Endodermal cell (in vitro differentiated cells): ENCODE measurements at regions not wholly inside any gene's neighbourhood (a gene's known extent, or its start where the extent isn't known, plus 50 kb on each side); places are given as distances from the start of the nearest gene placed in this dataset.

ENCODE experiments used
- DNase-seq: peaks from one replicate; pipeline ENCODE4 v3.0.0-alpha.2; 2017
- H3K27ac ChIP-seq: 2 replicates; pipeline ENCODE4 v1.5.1; 2013; ENCODE audit warnings: mild to moderate bottlenecking, low read depth, low read length, moderate library complexity
- H3K27me3 ChIP-seq: 2 replicates; pipeline ENCODE4 v1.6.1; 2013; ENCODE audit warnings: mild to moderate bottlenecking, low read length, moderate library complexity; ENCODE audit not compliant: insufficient read depth, control insufficient read depth, poor library complexity, severe bottlenecking
- H3K36me3 ChIP-seq: 2 replicates; pipeline ENCODE4 v1.7.0; 2013; ENCODE audit warnings: mild to moderate bottlenecking, low read length, moderate library complexity; ENCODE audit not compliant: control insufficient read depth, insufficient read depth
- H3K4me1 ChIP-seq: one replicate; pipeline ENCODE4 v1.7.0; 2013; ENCODE audit warnings: low read length; ENCODE audit not compliant: control insufficient read depth, insufficient read depth
- H3K4me3 ChIP-seq: 2 replicates; pipeline ENCODE4 v1.5.1; 2013; ENCODE audit warnings: mild to moderate bottlenecking, low read length, moderate library complexity
- H3K9ac ChIP-seq: 2 replicates; pipeline ENCODE4 v1.6.1; 2013; ENCODE audit warnings: mild to moderate bottlenecking, low read length, moderate library complexity; ENCODE audit not compliant: poor library complexity, severe bottlenecking; ENCODE audit errors: extremely low read depth
- H3K9me3 ChIP-seq: 2 replicates; pipeline ENCODE4 v1.6.1; 2013; ENCODE audit warnings: mild to moderate bottlenecking, low read length, moderate library complexity; ENCODE audit not compliant: control insufficient read depth
- H3K27ac Mint-ChIP-seq: 2 replicates; pipeline ENCODE4 v1.8.0; 2020; ENCODE audit warnings: mixed read lengths
- H3K27me3 Mint-ChIP-seq: 2 replicates; pipeline ENCODE4 v1.8.0; 2021; ENCODE audit warnings: mild to moderate bottlenecking, mixed read lengths; ENCODE audit not compliant: insufficient read depth
- H3K36me3 Mint-ChIP-seq: 2 replicates; pipeline ENCODE4 v1.8.0; 2020; ENCODE audit warnings: low read depth, mixed read lengths
- H3K4me1 Mint-ChIP-seq: 2 replicates; pipeline ENCODE4 v1.8.0; 2020; ENCODE audit warnings: mixed read lengths
- H3K4me3 Mint-ChIP-seq: 2 replicates; pipeline ENCODE4 v1.8.0; 2020; ENCODE audit warnings: mild to moderate bottlenecking, moderate library complexity, mixed read lengths
- H3K9me3 Mint-ChIP-seq: 2 replicates; pipeline ENCODE4 v1.8.0; 2020; ENCODE audit warnings: mild to moderate bottlenecking, mixed read lengths
- CTCF ChIP-seq: fragments of 200-600 bp; sonication (generic); conservative IDR thresholded peaks from 2 replicates; pipeline ENCODE4 v1.5.0; 2021; ENCODE audit warnings: antibody characterized with exemption, mild to moderate bottlenecking
- WGBS, 2 experiments: methylation state at CpG; one replicate each; pipeline versions ENCODE4 v1.1.5 to v1.1.7; 2013; ENCODE audit warnings: missing lambda C conversion rate in 2 of 2, mixed read lengths in 1 of 2; ENCODE audit not compliant: insufficient coverage in 1 of 2, insufficient read length in 1 of 2; 5-methylcytosine and 5-hydroxymethylcytosine counted together

DNA sequence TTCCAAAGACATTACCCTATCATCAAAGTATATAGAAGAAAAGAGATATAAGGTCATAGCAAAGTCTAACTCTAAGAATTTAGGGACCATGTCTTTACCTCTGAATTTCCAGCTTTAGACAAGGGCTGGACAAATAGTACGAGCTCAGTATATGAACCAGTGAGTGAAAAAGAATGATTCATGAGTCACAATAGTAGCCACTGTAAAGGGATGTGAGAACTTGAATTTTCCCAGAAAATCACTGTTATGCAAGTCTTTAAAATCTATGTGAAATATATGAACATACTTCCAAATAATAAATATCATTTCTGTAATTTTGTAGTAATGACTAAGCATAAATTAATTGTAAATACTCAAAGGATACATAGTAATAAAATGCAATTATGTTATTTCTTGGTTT, 305.9 kb upstream of the PRR16 start:
- no peak overlapping the region for H3K4me3 ChIP-seq
- no peak for TF ChIP-seq CTCF
- H3K9me3 Mint-ChIP-seq = no peaks in the 10 kb centered on the region
- H3K27ac Mint-ChIP-seq = no peak overlapping the region
- no peak overlapping the region for H3K4me3 Mint-ChIP-seq
- no peak for DNase-seq
- H3K27me3 Mint-ChIP-seq = no peaks in the 10 kb centered on the region
- H3K27me3 ChIP-seq = no peaks in the 10 kb centered on the region
- H3K4me1 ChIP-seq = no peaks in the 10 kb centered on the region
- no peaks in the 10 kb centered on the region for H3K4me1 Mint-ChIP-seq
- H3K9ac ChIP-seq = no peak overlapping the region
- H3K36me3 ChIP-seq = no peaks in the 10 kb centered on the region
- WGBS, 2 experiments = 91 to 100% methylated on average over 1 of the region's 1 CpG
- no peaks in the 10 kb centered on the region for H3K9me3 ChIP-seq
- H3K36me3 Mint-ChIP-seq = no peaks in the 10 kb centered on the region
- no peak overlapping the region for H3K27ac ChIP-seq

- no peaks in the 10 kb centered on the region for H3K9me3 Mint-ChIP-seq
- H3K4me3 Mint-ChIP-seq = no peak overlapping the region
- no peak overlapping the region for H3K27ac Mint-ChIP-seq
- Histone ChIP-seq H3K27me3 (no peaks in the 10 kb centered on the region), H3K4me1 (no peaks in the 10 kb centered on the region), H3K9ac (no peak overlapping the region), H3K9me3 (no peaks in the 10 kb centered on the region), H3K4me3 (no peak overlapping the region), H3K27ac (no peak overlapping the region), H3K36me3 (no peaks in the 10 kb centered on the region)
- H3K36me3 Mint-ChIP-seq = no peaks in the 10 kb centered on the region
- H3K4me1 Mint-ChIP-seq = no peaks in the 10 kb centered on the region
- DNase-seq = no peak
- no peaks in the 10 kb centered on the region for H3K27me3 Mint-ChIP-seq
- 87 to 100% methylated on average over 2 to 3 of the region's 3 CpGs for WGBS, 2 experiments
- TF ChIP-seq CTCF = no peak
These were observed 304.9 kb upstream of the PRR16 start for GRCh38 chr5:120159155-120159554.

DNA sequence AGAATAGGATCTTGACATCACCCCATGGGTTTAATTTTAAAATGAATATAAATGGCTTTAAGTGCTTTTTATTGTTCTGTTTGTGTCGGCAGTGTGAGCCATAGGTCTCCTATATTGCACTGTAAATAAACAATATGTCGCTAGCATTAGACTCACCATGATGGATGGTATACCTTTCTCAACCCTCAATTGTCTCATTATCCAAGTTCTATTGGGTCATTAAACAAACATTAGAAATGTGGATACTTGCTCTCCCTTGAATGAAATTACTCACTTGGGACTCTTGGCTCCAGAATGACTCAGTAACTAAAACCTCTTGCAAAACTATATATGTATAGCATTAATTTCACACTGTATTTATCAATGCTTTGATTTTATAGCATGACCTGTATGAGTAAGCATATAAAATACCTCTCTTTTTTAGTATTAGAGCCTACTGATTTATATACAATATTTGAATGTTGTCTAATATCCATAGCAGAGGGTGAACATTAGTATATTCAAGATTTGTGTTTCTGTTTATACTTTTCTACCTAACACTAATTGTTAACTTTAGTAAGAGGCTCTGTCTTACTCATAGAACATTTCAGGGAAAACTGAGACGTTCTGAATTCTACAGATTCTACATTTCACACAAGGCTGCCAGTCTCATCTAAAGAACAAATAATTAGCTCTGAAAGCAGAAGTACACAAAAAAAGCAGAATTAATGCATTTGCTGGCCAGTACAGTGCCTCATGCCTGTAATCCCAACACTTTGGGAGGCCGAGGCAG, 303.8 kb upstream of the PRR16 start:
- Histone ChIP-seq H3K4me3 (no peak overlapping the region), H3K9me3 (no peaks in the 10 kb centered on the region), H3K4me1 (no peaks in the 10 kb centered on the region), H3K27ac (no peak overlapping the region), H3K36me3 (no peaks in the 10 kb centered on the region), H3K27me3 (no peaks in the 10 kb centered on the region), H3K9ac (no peak overlapping the region)
- Mint-ChIP-seq H3K27ac (no peak overlapping the region), H3K4me1 (no peaks in the 10 kb centered on the region), H3K4me3 (no peak overlapping the region), H3K36me3 (no peaks in the 10 kb centered on the region), H3K27me3 (no peaks in the 10 kb centered on the region), H3K9me3 (no peaks in the 10 kb centered on the region)
- TF ChIP-seq CTCF = no peak
- WGBS, 2 experiments = 86 to 100% methylated on average over 1 to 4 of the region's 4 CpGs
- no peak for DNase-seq
